HCT116 (cell line): ENCODE measurements at regions not wholly inside any gene's neighbourhood (a gene's known extent, or its start where the extent isn't known, plus 50 kb on each side); places are given as distances from the start of the nearest gene placed in this dataset.

Experiments
- ATAC-seq: fragments of 200-7000 bp; cut with Tn5 transposase; 2 replicates; pipeline ENCODE4 v1.9.1; 2020; ENCODE audit warnings: mild to moderate bottlenecking, moderate library complexity
- BruUV-seq: library from RNA; stranded (reverse); fragments of 400-500 nt; replicated peaks from 2 replicates; lab custom pipeline; 2021; lab: Mats Ljungman, UMichigan
- CTCF ChIA-PET: fragments of 300-600 bp; sonication (Branson Sonifier 250); formaldehyde crosslinking; loops from one replicate; lab custom pipeline; 2021; ENCODE audit warnings: antibody characterized with exemption; lab: Charles Lee
- POLR2A ChIA-PET: fragments of 300-600, 350-600 bp; sonication (Branson Sonifier 250); formaldehyde crosslinking; loops from one replicate; lab custom pipeline; 2021; ENCODE audit warnings: antibody characterized with exemption; lab: Charles Lee
- RAD21 ChIA-PET, 2 experiments: fragments of 300-600 bp; sonication (Branson Sonifier 250); formaldehyde crosslinking; loops; one replicate each; lab custom pipeline; 2023; ENCODE audit warnings: low total read pairs in 2 of 2; ENCODE audit not compliant: uncharacterized antibody in 2 of 2, unreplicated experiment in 2 of 2, low non-redundant PET in 1 of 2; lab: Charles Lee
- DNase-seq: peaks from one replicate; pipeline ENCODE4 v3.0.0-alpha.2; 2010; ENCODE audit warnings: low read depth, low spot score
- H2AFZ ChIP-seq: fragments of 200-600 bp; shearing (Covaris generic), sonication (generic); 2 replicates; pipeline ENCODE4 v1.6.1; 2017; ENCODE audit warnings: low read depth, mixed run types, mixed read lengths, antibody characterized with exemption, low read length; ENCODE audit not compliant: poor library complexity, severe bottlenecking
- H3K27ac ChIP-seq: 2 replicates; pipeline ENCODE4 v1.5.1; 2012; ENCODE audit warnings: low read depth, low read length
- H3K27me3 ChIP-seq: fragments of 200-600 bp; sonication (generic); 2 replicates; pipeline ENCODE4 v1.6.1; 2016; ENCODE audit warnings: mixed run types, low read length, mixed read lengths; ENCODE audit not compliant: insufficient read depth
- H3K36me3 ChIP-seq, 2 experiments: fragments of 200-500 bp in 1 of 2; fragments of 200-600 bp in 1 of 2; sonication (Bioruptor generic) in 1 of 2; sonication (generic) in 1 of 2; 2 replicates each; pipeline versions ENCODE4 v1.5.1 to v1.6.1; 2014 to 2016; ENCODE audit warnings: low read length in 2 of 2, inconsistent platforms in 1 of 2, mixed read lengths in 1 of 2, mixed run types in 1 of 2; ENCODE audit not compliant: insufficient read depth in 2 of 2, control insufficient read depth in 1 of 2
- H3K4me1 ChIP-seq, 2 experiments: fragments of 200-600 bp in 1 of 2; sonication (generic) in 1 of 2; 2 replicates each; pipeline versions ENCODE4 v1.5.1 to v1.6.1; 2012 to 2017; ENCODE audit warnings: low read length in 2 of 2, inconsistent platforms in 1 of 2, mild to moderate bottlenecking in 1 of 2, mixed read lengths in 1 of 2, mixed run types in 1 of 2, moderate library complexity in 1 of 2; ENCODE audit not compliant: insufficient read depth in 2 of 2, control insufficient read depth in 1 of 2
- H3K4me2 ChIP-seq: fragments of 200-600 bp; sonication (generic); 2 replicates; pipeline ENCODE4 v1.6.1; 2017; ENCODE audit warnings: mixed run types, low read length, mixed read lengths
- H3K4me3 ChIP-seq, 2 experiments: fragments of 200-600 bp in 1 of 2; sonication (generic) in 1 of 2; replicated peaks in 1 of 2; 2 replicates each; pipeline ENCODE4 v1.5.1; 2011 to 2016; ENCODE audit warnings: low read length in 2 of 2, control low read depth in 1 of 2, low read depth in 1 of 2, mild to moderate bottlenecking in 1 of 2, mixed read lengths in 1 of 2, mixed run types in 1 of 2
- H3K79me2 ChIP-seq: fragments of 200-600 bp; sonication (generic); 2 replicates; pipeline ENCODE4 v1.6.1; 2017; ENCODE audit warnings: mild to moderate bottlenecking, mixed run types, low read length, moderate library complexity, mixed read lengths; ENCODE audit not compliant: insufficient read depth
- H3K9ac ChIP-seq: fragments of 200-600 bp; sonication (generic); 2 replicates; pipeline ENCODE4 v1.6.1; 2016; ENCODE audit warnings: low read length, mixed read lengths
- H3K9me2 ChIP-seq: fragments of 200-600 bp; sonication (generic), shearing (Covaris generic); 2 replicates; pipeline ENCODE4 v1.6.1; 2017; ENCODE audit warnings: mixed run types, mild to moderate bottlenecking, moderate library complexity; ENCODE audit not compliant: insufficient read depth
- H3K9me3 ChIP-seq, 2 experiments: fragments of 200-500 bp in 1 of 2; fragments of 200-600 bp in 1 of 2; sonication (Bioruptor generic) in 1 of 2; sonication (generic) in 1 of 2; 2 replicates each; pipeline ENCODE4 v1.6.1; 2014 to 2017; ENCODE audit warnings: low read length in 2 of 2, mixed read lengths in 2 of 2, inconsistent platforms in 1 of 2, low read depth in 1 of 2, mild to moderate bottlenecking in 1 of 2, mixed run types in 1 of 2, moderate library complexity in 1 of 2; ENCODE audit not compliant: control insufficient read depth in 1 of 2, insufficient read depth in 1 of 2
- H4K20me1 ChIP-seq: fragments of 200-600 bp; sonication (generic), shearing (Covaris generic); 2 replicates; pipeline ENCODE4 v1.6.1; 2017; ENCODE audit warnings: mixed run types, mild to moderate bottlenecking, moderate library complexity; ENCODE audit not compliant: insufficient read depth
- CBX3 ChIP-seq: IDR thresholded peaks from 2 replicates; pipeline ENCODE4 v1.6.1; 2012; ENCODE audit warnings: low read depth
- EGR1 ChIP-seq: IDR thresholded peaks from 2 replicates; pipeline ENCODE4 v1.6.1; 2012; ENCODE audit warnings: low read depth
- ELF1 ChIP-seq: IDR thresholded peaks from 2 replicates; pipeline ENCODE4 v1.6.1; 2012; ENCODE audit warnings: low read depth, borderline replicate concordance
- EZH2 ChIP-seq: fragments of 200-600 bp; sonication (generic); IDR thresholded peaks from 2 replicates; pipeline ENCODE4 v1.6.1; 2017; ENCODE audit warnings: antibody characterized with exemption, mixed run types
- EZH2phosphoT487 ChIP-seq: fragments of 200-600 bp; IDR thresholded peaks from 2 replicates; pipeline ENCODE4 v1.6.1; 2018; ENCODE audit warnings: antibody characterized with exemption, borderline replicate concordance
- JUND ChIP-seq: IDR thresholded peaks from 2 replicates; pipeline ENCODE4 v1.6.1; 2012
- POLR2A ChIP-seq: IDR thresholded peaks from 2 replicates; pipeline ENCODE4 v1.7.0; 2011; ENCODE audit warnings: borderline replicate concordance; ENCODE audit not compliant: insufficient read depth, insufficient read length; ENCODE audit errors: extremely low read depth
- RAD21 ChIP-seq: IDR thresholded peaks from 2 replicates; pipeline ENCODE4 v1.6.1; 2012; ENCODE audit warnings: low read depth, mild to moderate bottlenecking
- SIN3A ChIP-seq: IDR thresholded peaks from 2 replicates; pipeline ENCODE4 v1.6.1; 2012; ENCODE audit warnings: low read depth
- SP1 ChIP-seq: IDR thresholded peaks from 2 replicates; pipeline ENCODE4 v1.6.1; 2012; ENCODE audit warnings: low read depth
- TCF7L2 ChIP-seq: IDR thresholded peaks from 2 replicates; pipeline ENCODE4 v1.7.0; 2011; ENCODE audit warnings: borderline replicate concordance, inconsistent platforms; ENCODE audit not compliant: insufficient read depth, insufficient read length; ENCODE audit errors: extremely low read depth
- ZFX ChIP-seq: fragments of 450-650 bp; IDR thresholded peaks from 2 replicates; pipeline ENCODE4 v1.6.1; 2017
- ZNF274 ChIP-seq: fragments of 200-500 bp; sonication (Bioruptor generic); IDR thresholded peaks from 2 replicates; pipeline ENCODE4 v1.6.1; 2014; ENCODE audit warnings: mild to moderate bottlenecking, low read depth, low read length, inconsistent platforms
- intact Hi-C: fragments of 100-400 bp; cut with micrococcal nuclease; formaldehyde crosslinking; loops from 2 replicates; pipeline ENCODE4 v1.10.0; 2022
- TF ChIP-seq, protein P1 (sequence below): IDR thresholded peaks from 2 replicates; pipeline ENCODE4 v1.6.1; 2012
- TF ChIP-seq, protein P2 (sequence below), 3 experiments: fragments of 200-600 bp in 1 of 3; sonication (generic) in 1 of 3; IDR thresholded peaks in 2 of 3; conservative IDR thresholded peaks in 1 of 3; 2 replicates each; pipeline ENCODE4 v1.5.1; 2012 to 2017; ENCODE audit warnings: low read depth in 2 of 3, low read length in 2 of 3, antibody characterized with exemption in 1 of 3, borderline replicate concordance in 1 of 3, control low read depth in 1 of 3, mild to moderate bottlenecking in 1 of 3, mixed read lengths in 1 of 3, mixed run types in 1 of 3, moderate library complexity in 1 of 3; ENCODE audit not compliant: insufficient read depth in 1 of 3

DNA sequence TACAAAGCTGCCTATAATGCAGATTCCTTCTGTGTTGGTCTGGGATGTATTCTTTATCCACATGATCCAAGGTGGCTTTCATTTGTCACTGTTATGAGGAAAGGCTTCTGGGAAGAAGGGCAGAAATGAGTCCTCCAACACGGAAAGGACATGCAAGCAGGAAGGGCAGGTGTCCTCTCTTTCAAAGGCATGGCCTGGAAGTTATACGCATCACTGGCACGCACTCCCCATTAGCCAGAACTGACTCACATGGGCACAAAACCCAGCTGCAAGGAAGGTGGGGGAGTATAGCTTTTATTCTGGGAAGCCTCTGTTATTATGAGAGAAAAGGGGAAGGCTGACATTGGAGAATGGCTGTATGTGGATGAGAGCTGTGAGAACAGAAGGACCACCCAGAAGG is 141.3 kb upstream of the ZNF618 start:
- no peak for DNase-seq
- H3K9me3 ChIP-seq = no peaks in the 10 kb centered on the region
- no peak overlapping the region for H2AFZ ChIP-seq
- RAD21 ChIA-PET = no interaction called here
- H3K9me2 ChIP-seq = no peaks in the 10 kb centered on the region
- no TSS peak for BruUV-seq
- intact Hi-C loops = loop anchor here (5.0 kb wide), 2 partner anchors 142 to 557 kb away; partner anchors contain the start of gene ZNF618
- TF ChIP-seq JUND = no peak
- no peak for TF ChIP-seq POLR2A
- no peak for TF ChIP-seq EGR1
- no peak for TF ChIP-seq SIN3A
- no peak for TF ChIP-seq EZH2
- no peak for TF ChIP-seq ELF1
- TF ChIP-seq ZFX = no peak
- TF ChIP-seq RAD21 = no peak
- no peak for TF ChIP-seq SP1
- TF ChIP-seq EZH2phosphoT487 = no peak
- TF ChIP-seq, all 23 proteins: peak for 0
- Histone ChIP-seq H4K20me1 (no peaks in the 10 kb centered on the region), H3K27ac (no peak overlapping the region), H3K9ac (no peak overlapping the region), H3K4me3 (no peak overlapping the region), H3K36me3 (no peaks in the 10 kb centered on the region), H3K79me2 (no peaks in the 10 kb centered on the region), H3K4me1 (no peaks in the 10 kb centered on the region), H3K27me3 (peaks cover 9% of the 10 kb centered on the region; the same call in 1 of the 2 replicates), H3K4me2 (no peak overlapping the region)
- CTCF ChIA-PET = no interaction called here
- ATAC-seq = no peak
- POLR2A ChIA-PET = no interaction called here

GRCh38 chr9:113737517-113738271 is 138.4 kb upstream of the ZNF618 start:
- intact Hi-C loops = loop anchor here (1.0 to 5.0 kb wide), 5 partner anchors 140 to 555 kb away; partner anchors contain the start of gene ZNF618
- H3K27me3 ChIP-seq = peaks cover 20% of the 10 kb centered on the region
- DNase-seq = peak; percentile 49
- H3K9ac ChIP-seq = no peak overlapping the region
- no TSS peak for BruUV-seq
- CTCF ChIA-PET = interaction anchor here (0.6 to 2.0 kb wide), 9 partner anchors 9 to 528 kb away, joined by 3 to 15 read pairs (median 3); no protein-coding TSS in a partner anchor
- no peak overlapping the region for H3K27ac ChIP-seq
- RAD21 ChIA-PET = interaction anchor here in 1 of 2 experiments (1.0 kb wide), 1 partner anchor 345 kb away, joined by 3 read pairs; no protein-coding TSS in a partner anchor
- no peaks in the 10 kb centered on the region for H3K36me3 ChIP-seq
- POLR2A ChIA-PET = no interaction called here
- no peak overlapping the region for H3K4me2 ChIP-seq
- no peak overlapping the region for H2AFZ ChIP-seq
- H3K9me2 ChIP-seq = no peaks in the 10 kb centered on the region
- H3K9me3 ChIP-seq = no peaks in the 10 kb centered on the region
- peak; percentile 80 for ATAC-seq
- no peaks in the 10 kb centered on the region for H3K79me2 ChIP-seq
- H3K4me1 ChIP-seq = peaks cover 3 to 11% of the 10 kb centered on the region in 2 experiments; a peak in 3 of 4 replicates
- H4K20me1 ChIP-seq = no peaks in the 10 kb centered on the region
- no peak overlapping the region for H3K4me3 ChIP-seq
- TF ChIP-seq POLR2A (no peak), TCF7L2 (no peak), RAD21 (peak; percentile 92), ZNF274 (no peak), SP1 (no peak), ELF1 (no peak), JUND (no peak), CBX3 (0 out of 2 replicates have a peak, but pooled peaks have one; percentile 16), EGR1 (no peak), SIN3A (no peak)
- TF ChIP-seq, protein P1, sequence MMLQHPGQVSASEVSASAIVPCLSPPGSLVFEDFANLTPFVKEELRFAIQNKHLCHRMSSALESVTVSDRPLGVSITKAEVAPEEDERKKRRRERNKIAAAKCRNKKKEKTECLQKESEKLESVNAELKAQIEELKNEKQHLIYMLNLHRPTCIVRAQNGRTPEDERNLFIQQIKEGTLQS = no peak
- TF ChIP-seq, protein P2, sequence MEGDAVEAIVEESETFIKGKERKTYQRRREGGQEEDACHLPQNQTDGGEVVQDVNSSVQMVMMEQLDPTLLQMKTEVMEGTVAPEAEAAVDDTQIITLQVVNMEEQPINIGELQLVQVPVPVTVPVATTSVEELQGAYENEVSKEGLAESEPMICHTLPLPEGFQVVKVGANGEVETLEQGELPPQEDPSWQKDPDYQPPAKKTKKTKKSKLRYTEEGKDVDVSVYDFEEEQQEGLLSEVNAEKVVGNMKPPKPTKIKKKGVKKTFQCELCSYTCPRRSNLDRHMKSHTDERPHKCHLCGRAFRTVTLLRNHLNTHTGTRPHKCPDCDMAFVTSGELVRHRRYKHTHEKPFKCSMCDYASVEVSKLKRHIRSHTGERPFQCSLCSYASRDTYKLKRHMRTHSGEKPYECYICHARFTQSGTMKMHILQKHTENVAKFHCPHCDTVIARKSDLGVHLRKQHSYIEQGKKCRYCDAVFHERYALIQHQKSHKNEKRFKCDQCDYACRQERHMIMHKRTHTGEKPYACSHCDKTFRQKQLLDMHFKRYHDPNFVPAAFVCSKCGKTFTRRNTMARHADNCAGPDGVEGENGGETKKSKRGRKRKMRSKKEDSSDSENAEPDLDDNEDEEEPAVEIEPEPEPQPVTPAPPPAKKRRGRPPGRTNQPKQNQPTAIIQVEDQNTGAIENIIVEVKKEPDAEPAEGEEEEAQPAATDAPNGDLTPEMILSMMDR (IDR thresholded peaks at IDR 0.05 in 2 of 3, conservative IDR thresholded peaks at IDR 0.05 in 1 of 3; ENCODE audit: borderline replicate concordance in 1 of 3, insufficient read depth in 1 of 3, low read depth in 2 of 3, low read length in 2 of 3) = peak; percentile 86 to 89 (median 87)
